HEK293 (cell line): ENCODE measurements at regions not wholly inside any gene's neighbourhood (a gene's known extent, or its start where the extent isn't known, plus 50 kb on each side); places are given as distances from the start of the nearest gene placed in this dataset.

Source experiments
- CTCF ChIA-PET: fragments of 350-600 bp; formaldehyde crosslinking; extraction: SDS; loops from one replicate; lab custom pipeline; 2021; ENCODE audit warnings: antibody characterized with exemption; lab: Yijun Ruan, JAX
- POLR2A ChIA-PET: fragments of 300-600 bp; formaldehyde crosslinking; extraction: SDS; loops from one replicate; lab custom pipeline; 2020; ENCODE audit warnings: antibody characterized with exemption, inconsistent platforms; lab: Yijun Ruan, JAX
- H3K27ac ChIP-seq: fragments of 200-500 bp; sonication (Bioruptor generic); 2 replicates; pipeline ENCODE4 v1.5.1; 2014; ENCODE audit warnings: low read depth, low read length, control low read depth, inconsistent platforms; ENCODE audit errors: extremely low read depth
- H3K36me3 ChIP-seq, 2 experiments: fragments of 200-500 bp in 1 of 2; sonication (Bioruptor generic) in 1 of 2; 1 replicate in 1 of 2; 2 replicates in 1 of 2; pipeline ENCODE4 v1.5.1; 2014 to 2017; ENCODE audit warnings: inconsistent platforms in 2 of 2, low read length in 2 of 2; ENCODE audit not compliant: control insufficient read depth in 2 of 2, insufficient read depth in 1 of 2
- H3K4me1 ChIP-seq: fragments of 200-500 bp; sonication (Bioruptor generic); 2 replicates; pipeline ENCODE4 v1.5.1; 2014; ENCODE audit warnings: mild to moderate bottlenecking, low read length, inconsistent platforms; ENCODE audit not compliant: control insufficient read depth, insufficient read depth
- H3K4me3 ChIP-seq: 2 replicates; pipeline ENCODE4 v1.5.1; 2011; ENCODE audit warnings: low read depth, mild to moderate bottlenecking, control low read depth, low read length, moderate library complexity
- H3K9me3 ChIP-seq: fragments of 200-500 bp; sonication (Bioruptor generic); 2 replicates; pipeline ENCODE4 v1.5.1; 2014; ENCODE audit warnings: low read depth, low read length, inconsistent platforms; ENCODE audit not compliant: control insufficient read depth, insufficient read depth
- BCL11A ChIP-seq: fragments of 450-650 bp; formaldehyde crosslinking; IDR thresholded peaks from 2 replicates; pipeline ENCODE4 v1.5.1; 2016; ENCODE audit warnings: low read depth, missing biosample characterization, missing genetic modification characterization
- CTCF ChIP-seq: fragments of 450-650 bp; formaldehyde crosslinking; IDR thresholded peaks from 2 replicates; pipeline ENCODE4 v1.5.1; 2016; ENCODE audit warnings: missing biosample characterization, missing genetic modification characterization
- ELK4 ChIP-seq: IDR thresholded peaks from 2 replicates; pipeline ENCODE4 v1.6.1; 2011; ENCODE audit warnings: mild to moderate bottlenecking, low read depth, low read length, borderline replicate concordance
- KLF10 ChIP-seq: fragments of 450-650 bp; IDR thresholded peaks from 2 replicates; pipeline ENCODE4 v1.5.1; 2018; ENCODE audit warnings: missing biosample characterization, mild to moderate bottlenecking, missing genetic modification characterization
- MYNN ChIP-seq: fragments of 450-650 bp; formaldehyde crosslinking; IDR thresholded peaks from 2 replicates; pipeline ENCODE4 v1.5.1; 2016; ENCODE audit warnings: missing biosample characterization, missing genetic modification characterization, borderline replicate concordance
- RBAK ChIP-seq: fragments of 450-650 bp; formaldehyde crosslinking; IDR thresholded peaks from 2 replicates; pipeline ENCODE4 v1.5.1; 2016; ENCODE audit warnings: missing biosample characterization, missing genetic modification characterization
- SETDB1 ChIP-seq: IDR thresholded peaks from one replicate; pipeline ENCODE4 v1.6.1; 2017; ENCODE audit warnings: mild to moderate bottlenecking, low read length, moderate library complexity, mixed read lengths; ENCODE audit not compliant: insufficient read length
- ZBTB10 ChIP-seq: fragments of 450-650 bp; formaldehyde crosslinking; IDR thresholded peaks from 2 replicates; pipeline ENCODE4 v1.5.1; 2016; ENCODE audit warnings: missing biosample characterization, missing genetic modification characterization
- ZBTB48 ChIP-seq: fragments of 450-650 bp; formaldehyde crosslinking; IDR thresholded peaks from 2 replicates; pipeline ENCODE4 v1.5.1; 2016; ENCODE audit warnings: missing biosample characterization, missing genetic modification characterization
- ZNF121 ChIP-seq: fragments of 450-650 bp; formaldehyde crosslinking; IDR thresholded peaks from 2 replicates; pipeline ENCODE4 v1.5.1; 2016; ENCODE audit warnings: missing biosample characterization, missing genetic modification characterization
- ZNF132 ChIP-seq: fragments of 450-650 bp; formaldehyde crosslinking; IDR thresholded peaks from 2 replicates; pipeline ENCODE4 v1.5.1; 2017; ENCODE audit warnings: missing biosample characterization, missing genetic modification characterization, borderline replicate concordance
- ZNF133 ChIP-seq: fragments of 450-650 bp; formaldehyde crosslinking; IDR thresholded peaks from 2 replicates; pipeline ENCODE4 v1.5.1; 2016; ENCODE audit warnings: missing biosample characterization, missing genetic modification characterization
- ZNF157 ChIP-seq: fragments of 450-650 bp; formaldehyde crosslinking; IDR thresholded peaks from 2 replicates; pipeline ENCODE4 v1.5.1; 2016; ENCODE audit warnings: missing biosample characterization, missing genetic modification characterization
- ZNF214 ChIP-seq: fragments of 450-650 bp; formaldehyde crosslinking; IDR thresholded peaks from 2 replicates; pipeline ENCODE4 v1.5.1; 2017; ENCODE audit warnings: missing biosample characterization, mild to moderate bottlenecking, missing genetic modification characterization, borderline replicate concordance
- ZNF24 ChIP-seq: fragments of 450-650 bp; formaldehyde crosslinking; IDR thresholded peaks from 2 replicates; pipeline ENCODE4 v1.5.1; 2016; ENCODE audit warnings: missing biosample characterization, missing genetic modification characterization
- ZNF280D ChIP-seq: fragments of 450-650 bp; formaldehyde crosslinking; IDR thresholded peaks from 2 replicates; pipeline ENCODE4 v1.5.1; 2016; ENCODE audit warnings: missing biosample characterization, missing genetic modification characterization
- ZNF324 ChIP-seq: fragments of 450-650 bp; formaldehyde crosslinking; IDR thresholded peaks from 2 replicates; pipeline ENCODE4 v1.5.1; 2016; ENCODE audit warnings: missing biosample characterization, missing genetic modification characterization
- ZNF433 ChIP-seq: fragments of 450-650 bp; formaldehyde crosslinking; IDR thresholded peaks from 2 replicates; pipeline ENCODE4 v1.5.1; 2016; ENCODE audit warnings: missing biosample characterization, missing genetic modification characterization, low read depth
- ZNF548 ChIP-seq: fragments of 450-650 bp; formaldehyde crosslinking; IDR thresholded peaks from 2 replicates; pipeline ENCODE4 v1.5.1; 2016; ENCODE audit warnings: missing biosample characterization, missing genetic modification characterization
- ZNF580 ChIP-seq: fragments of 450-650 bp; formaldehyde crosslinking; IDR thresholded peaks from 2 replicates; pipeline ENCODE4 v1.5.1; 2016; ENCODE audit warnings: missing biosample characterization, missing genetic modification characterization
- ZNF658 ChIP-seq: fragments of 450-650 bp; formaldehyde crosslinking; IDR thresholded peaks from 2 replicates; pipeline ENCODE4; 2016; ENCODE audit warnings: missing biosample characterization, missing genetic modification characterization
- ZNF664 ChIP-seq: fragments of 450-650 bp; formaldehyde crosslinking; IDR thresholded peaks from 2 replicates; pipeline ENCODE4 v1.5.1; 2016; ENCODE audit warnings: missing biosample characterization, missing genetic modification characterization
- ZNF777 ChIP-seq: fragments of 450-650 bp; formaldehyde crosslinking; IDR thresholded peaks from 2 replicates; pipeline ENCODE4 v1.5.1; 2017; ENCODE audit warnings: missing biosample characterization, missing genetic modification characterization, borderline replicate concordance
- ZNF792 ChIP-seq: fragments of 450-650 bp; formaldehyde crosslinking; IDR thresholded peaks from 2 replicates; pipeline ENCODE4 v1.5.1; 2016; ENCODE audit warnings: missing biosample characterization, missing genetic modification characterization
- ZSCAN4 ChIP-seq: fragments of 450-650 bp; formaldehyde crosslinking; IDR thresholded peaks from 2 replicates; pipeline ENCODE4 v1.5.1; 2017; ENCODE audit warnings: missing biosample characterization, missing genetic modification characterization

GRCh38 chr1:213884402-213884801 is 103.4 kb upstream of the PROX1 start (continued):
- TF ChIP-seq ZNF658 (tag by site-specific recombination) (no peak), ZBTB10 (tag by site-specific recombination) (no peak), KLF10 (tag by site-specific recombination) (no peak), MYNN (tag by site-specific recombination) (no peak), RBAK (tag by site-specific recombination) (no peak), BCL11A (tag by site-specific recombination) (no peak), ZNF133 (tag by site-specific recombination) (no peak), ZBTB48 (tag by site-specific recombination) (no peak), ZNF433 (tag by site-specific recombination) (no peak)

GRCh38 chr1:213884942-213885341 is 102.8 kb upstream of the PROX1 start:
- Histone ChIP-seq H3K4me3 (no peak overlapping the region), H3K4me1 (no peaks in the 10 kb centered on the region), H3K9me3 (no peaks in the 10 kb centered on the region), H3K27ac (no peak overlapping the region), H3K36me3 (no peaks in the 10 kb centered on the region)
- ChIA-PET CTCF (no interaction called here), POLR2A (no interaction called here)
- TF ChIP-seq ZSCAN4 (0 out of 2 replicates have a peak, but pooled peaks have one; percentile 16), ZNF548 (tag by site-specific recombination) (no peak)

- no peak overlapping the region for H3K4me3 ChIP-seq
- no peaks in the 10 kb centered on the region for H3K4me1 ChIP-seq
- no peaks in the 10 kb centered on the region for H3K36me3 ChIP-seq
- POLR2A ChIA-PET: no interaction called here
- CTCF ChIA-PET: no interaction called here
- no peak overlapping the region for H3K27ac ChIP-seq
- H3K9me3 ChIP-seq: no peaks in the 10 kb centered on the region
- TF ChIP-seq ZNF580: no peak
- no peak for TF ChIP-seq ELK4
- TF ChIP-seq ZNF548 (tag by site-specific recombination): no peak
- no peak for TF ChIP-seq ZNF664 (tag by site-specific recombination)
- no peak for TF ChIP-seq ZNF214 (tag by site-specific recombination)
- no peak for TF ChIP-seq ZNF132
- no peak for TF ChIP-seq SETDB1
- no peak for TF ChIP-seq ZNF157 (tag by site-specific recombination)
- no peak for TF ChIP-seq CTCF (tag by site-specific recombination)
- no peak for TF ChIP-seq ZNF24 (tag by site-specific recombination)
- TF ChIP-seq ZNF777 (tag by site-specific recombination): no peak
- no peak for TF ChIP-seq ZNF324 (tag by site-specific recombination)
- no peak for TF ChIP-seq ZNF121 (tag by site-specific recombination)
- no peak for TF ChIP-seq ZNF280D (tag by site-specific recombination)
- TF ChIP-seq ZNF792 (tag by site-specific recombination): no peak
- no peak for TF ChIP-seq RBAK (tag by site-specific recombination)
Measured at GRCh38 chr1:213887842-213888241, 99.9 kb upstream of the PROX1 start.
